ENCODE measurements at regions not wholly inside any gene's neighbourhood (a gene's known extent, or its start where the extent isn't known, plus 50 kb on each side); places are given as distances from the start of the nearest gene placed in this dataset.
A peak's percentile ranks its signal among the peaks of the same experiment; 100 is the strongest.

- 89% methylated on average over 2 of the region's 2 CpGs for WGBS
- H3K4me3 ChIP-seq (ENCODE audit: insufficient read depth in 1 of 2, low read depth in 1 of 2, low read length in 2 of 2): no peak overlapping the region
Observed at GRCh38 chr17:14547556-14547955, 246.7 kb downstream of the HS3ST3B1 start.

GRCh38 chr17:14547016-14547415, 246.1 kb downstream of the HS3ST3B1 start:
- Histone ChIP-seq H3K4me3 (ENCODE audit: insufficient read depth in 1 of 2, low read depth in 1 of 2, low read length in 2 of 2) (no peak overlapping the region), H2AK5ac (ENCODE audit: low read length, severe bottlenecking) (no peak overlapping the region), H4K8ac (ENCODE audit: low read length) (no peak overlapping the region), H3K4me2 (ENCODE audit: low read length, poor library complexity, severe bottlenecking) (no peak overlapping the region), H3K27ac (ENCODE audit: low read length, poor library complexity, severe bottlenecking) (no peak overlapping the region), H3K36me3 (ENCODE audit: control insufficient read depth in 1 of 2, insufficient read depth in 2 of 2, low read depth in 1 of 2, low read length in 2 of 2) (no peaks in the 10 kb centered on the region), H2AFZ (ENCODE audit: low read depth, low read length) (no peak overlapping the region), H3K27me3 (ENCODE audit: control insufficient read depth in 1 of 2, insufficient read depth in 1 of 2, low read length in 2 of 2) (no peaks in the 10 kb centered on the region), H3K23ac (ENCODE audit: low read length in 2 of 2) (no peak overlapping the region), H2BK120ac (ENCODE audit: low read depth, low read length) (no peak overlapping the region), H3K18ac (ENCODE audit: low read depth in 1 of 2, low read length in 2 of 2) (no peak overlapping the region), H3K14ac (ENCODE audit: low read length in 2 of 2) (no peak overlapping the region), H2BK12ac (ENCODE audit: low read length in 2 of 2) (no peak overlapping the region), H3K79me1 (replicated peaks; ENCODE audit: low read length, poor library complexity, severe bottlenecking) (no peaks in the 10 kb centered on the region), H4K91ac (ENCODE audit: low read length) (no peak overlapping the region), H3K4me1 (ENCODE audit: control insufficient read depth, insufficient read depth, low read depth, low read length) (no peaks in the 10 kb centered on the region), H2BK5ac (ENCODE audit: low read depth, low read length, poor library complexity, severe bottlenecking) (no peak overlapping the region), H3K9me3 (ENCODE audit: control insufficient read depth, low read length) (no peaks in the 10 kb centered on the region), H3K4ac (ENCODE audit: low read depth in 1 of 2, low read length in 2 of 2) (no peak overlapping the region), H2BK15ac (ENCODE audit: low read depth, poor library complexity, severe bottlenecking) (no peak overlapping the region), H3K9ac (ENCODE audit: low read length) (no peak overlapping the region)
- 91% methylated on average over 5 of the region's 5 CpGs for WGBS
- DNase-seq: no peak

More at GRCh38 chr17:14547556-14547955, 246.7 kb downstream of the HS3ST3B1 start:
- no peak overlapping the region for H3K18ac ChIP-seq (ENCODE audit: low read depth in 1 of 2, low read length in 2 of 2)
- no peak for DNase-seq
- no peak overlapping the region for H2BK15ac ChIP-seq (ENCODE audit: low read depth, poor library complexity, severe bottlenecking)
- no peak overlapping the region for H2AK5ac ChIP-seq (ENCODE audit: low read length, severe bottlenecking)
- no peak overlapping the region for H4K91ac ChIP-seq (ENCODE audit: low read length)
- H4K8ac ChIP-seq (ENCODE audit: low read length): no peak overlapping the region
- H3K4me1 ChIP-seq (ENCODE audit: control insufficient read depth, insufficient read depth, low read depth, low read length): no peaks in the 10 kb centered on the region
- no peak overlapping the region for H3K4ac ChIP-seq (ENCODE audit: low read depth in 1 of 2, low read length in 2 of 2)
- H3K9ac ChIP-seq (ENCODE audit: low read length): no peak overlapping the region
- no peaks in the 10 kb centered on the region for H3K9me3 ChIP-seq (ENCODE audit: control insufficient read depth, low read length)
- H2BK5ac ChIP-seq (ENCODE audit: low read depth, low read length, poor library complexity, severe bottlenecking): no peak overlapping the region
- H3K14ac ChIP-seq (ENCODE audit: low read length in 2 of 2): no peak overlapping the region
- H3K4me2 ChIP-seq (ENCODE audit: low read length, poor library complexity, severe bottlenecking): no peak overlapping the region
- H3K27me3 ChIP-seq (ENCODE audit: control insufficient read depth in 1 of 2, insufficient read depth in 1 of 2, low read length in 2 of 2): no peaks in the 10 kb centered on the region
- no peaks in the 10 kb centered on the region for H3K36me3 ChIP-seq (ENCODE audit: control insufficient read depth in 1 of 2, insufficient read depth in 2 of 2, low read depth in 1 of 2, low read length in 2 of 2)
- H2BK120ac ChIP-seq (ENCODE audit: low read depth, low read length): no peak overlapping the region
- H3K23ac ChIP-seq (ENCODE audit: low read length in 2 of 2): no peak overlapping the region
- H2BK12ac ChIP-seq (ENCODE audit: low read length in 2 of 2): no peak overlapping the region
- H3K27ac ChIP-seq (ENCODE audit: low read length, poor library complexity, severe bottlenecking): no peak overlapping the region
- H2AFZ ChIP-seq (ENCODE audit: low read depth, low read length): no peak overlapping the region
- no peaks in the 10 kb centered on the region for H3K79me1 ChIP-seq (replicated peaks; ENCODE audit: low read length, poor library complexity, severe bottlenecking)

- Histone ChIP-seq H3K27ac (ENCODE audit: low read length, poor library complexity, severe bottlenecking) (no peak overlapping the region), H2BK15ac (ENCODE audit: low read depth, poor library complexity, severe bottlenecking) (no peak overlapping the region), H3K4me1 (ENCODE audit: control insufficient read depth, insufficient read depth, low read depth, low read length) (no peaks in the 10 kb centered on the region), H3K79me1 (replicated peaks; ENCODE audit: low read length, poor library complexity, severe bottlenecking) (no peaks in the 10 kb centered on the region), H3K9me3 (ENCODE audit: control insufficient read depth, low read length) (no peaks in the 10 kb centered on the region), H2BK12ac (ENCODE audit: low read length in 2 of 2) (no peak overlapping the region), H3K9ac (ENCODE audit: low read length) (no peak overlapping the region), H3K4ac (ENCODE audit: low read depth in 1 of 2, low read length in 2 of 2) (no peak overlapping the region), H2BK5ac (ENCODE audit: low read depth, low read length, poor library complexity, severe bottlenecking) (no peak overlapping the region), H3K36me3 (ENCODE audit: control insufficient read depth in 1 of 2, insufficient read depth in 2 of 2, low read depth in 1 of 2, low read length in 2 of 2) (no peaks in the 10 kb centered on the region), H2AK5ac (ENCODE audit: low read length, severe bottlenecking) (no peak overlapping the region), H2AFZ (ENCODE audit: low read depth, low read length) (no peak overlapping the region), H4K8ac (ENCODE audit: low read length) (peak overlapping the region; percentile 75), H3K4me3 (ENCODE audit: insufficient read depth in 1 of 2, low read depth in 1 of 2, low read length in 2 of 2) (no peak overlapping the region), H4K91ac (ENCODE audit: low read length) (peak overlapping the region; percentile 78), H2BK120ac (ENCODE audit: low read depth, low read length) (no peak overlapping the region), H3K14ac (ENCODE audit: low read length in 2 of 2) (no peak overlapping the region), H3K4me2 (ENCODE audit: low read length, poor library complexity, severe bottlenecking) (no peak overlapping the region), H3K18ac (ENCODE audit: low read depth in 1 of 2, low read length in 2 of 2) (no peak overlapping the region), H3K23ac (ENCODE audit: low read length in 2 of 2) (no peak overlapping the region), H3K27me3 (ENCODE audit: control insufficient read depth in 1 of 2, insufficient read depth in 1 of 2, low read length in 2 of 2) (no peaks in the 10 kb centered on the region)
- WGBS: 63% methylated on average over 14 of the region's 16 CpGs
- DNase-seq: no peak
Observed at GRCh38 chr17:14545156-14545906, 244.4 kb downstream of the HS3ST3B1 start.

GRCh38 chr17:14541714-14542113, 240.8 kb downstream of the HS3ST3B1 start:
- WGBS: 91% methylated on average over 2 of the region's 2 CpGs
- H3K27ac ChIP-seq (ENCODE audit: low read length, poor library complexity, severe bottlenecking): no peak overlapping the region

More at GRCh38 chr17:14541714-14542113, 240.8 kb downstream of the HS3ST3B1 start:
- H2BK12ac ChIP-seq (ENCODE audit: low read length in 2 of 2): no peak overlapping the region
- no peak overlapping the region for H2BK120ac ChIP-seq (ENCODE audit: low read depth, low read length)
- H4K91ac ChIP-seq (ENCODE audit: low read length): no peak overlapping the region
- no peak overlapping the region for H2AFZ ChIP-seq (ENCODE audit: low read depth, low read length)
- H2BK5ac ChIP-seq (ENCODE audit: low read depth, low read length, poor library complexity, severe bottlenecking): no peak overlapping the region
- no peak overlapping the region for H3K4me3 ChIP-seq (ENCODE audit: insufficient read depth in 1 of 2, low read depth in 1 of 2, low read length in 2 of 2)
- no peaks in the 10 kb centered on the region for H3K79me1 ChIP-seq (replicated peaks; ENCODE audit: low read length, poor library complexity, severe bottlenecking)
- peaks cover 16% of the 10 kb centered on the region for H3K9me3 ChIP-seq (ENCODE audit: control insufficient read depth, low read length)
- H4K8ac ChIP-seq (ENCODE audit: low read length): no peak overlapping the region
- H3K27me3 ChIP-seq (ENCODE audit: control insufficient read depth in 1 of 2, insufficient read depth in 1 of 2, low read length in 2 of 2): no peaks in the 10 kb centered on the region
- H3K4me2 ChIP-seq (ENCODE audit: low read length, poor library complexity, severe bottlenecking): no peak overlapping the region
- no peak overlapping the region for H3K4ac ChIP-seq (ENCODE audit: low read depth in 1 of 2, low read length in 2 of 2)
- no peak overlapping the region for H2BK15ac ChIP-seq (ENCODE audit: low read depth, poor library complexity, severe bottlenecking)
- H2AK5ac ChIP-seq (ENCODE audit: low read length, severe bottlenecking): no peak overlapping the region
- no peak overlapping the region for H3K23ac ChIP-seq (ENCODE audit: low read length in 2 of 2)
- no peaks in the 10 kb centered on the region for H3K4me1 ChIP-seq (ENCODE audit: control insufficient read depth, insufficient read depth, low read depth, low read length)
- no peak overlapping the region for H3K9ac ChIP-seq (ENCODE audit: low read length)
- no peak for DNase-seq
- H3K36me3 ChIP-seq (ENCODE audit: control insufficient read depth in 1 of 2, insufficient read depth in 2 of 2, low read depth in 1 of 2, low read length in 2 of 2): no peaks in the 10 kb centered on the region
- no peak overlapping the region for H3K14ac ChIP-seq (ENCODE audit: low read length in 2 of 2)
- no peak overlapping the region for H3K18ac ChIP-seq (ENCODE audit: low read depth in 1 of 2, low read length in 2 of 2)
